ENCODE measurements at regions not wholly inside any gene's neighbourhood (a gene's known extent, or its start where the extent isn't known, plus 50 kb on each side); places are given as distances from the start of the nearest gene placed in this dataset.

DNA sequence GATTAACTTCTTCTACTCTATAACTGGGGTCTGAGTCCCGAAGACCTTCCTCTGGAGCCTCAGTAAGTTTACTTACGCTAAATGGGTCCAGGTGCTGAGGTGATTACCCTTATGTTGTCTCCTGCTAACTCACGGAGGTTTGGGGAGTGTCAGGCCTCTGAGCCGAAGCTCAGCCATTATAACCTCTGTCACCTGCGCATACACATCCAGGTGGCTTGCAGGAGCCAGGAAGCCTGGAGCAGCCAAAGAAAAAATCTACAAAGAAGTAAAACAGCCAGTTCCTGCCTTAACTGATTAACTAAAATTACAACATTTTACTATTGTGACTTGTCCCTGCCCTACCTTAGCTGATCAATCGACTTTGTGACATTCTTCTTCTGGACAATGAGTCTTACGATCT lies 350.7 kb downstream of the GLRX3 start:
- H3K9ac ChIP-seq (ENCODE audit: low read length) = no peak overlapping the region
- no peak overlapping the region for H3K4me3 ChIP-seq (ENCODE audit: low read length)
- H3K36me3 ChIP-seq (ENCODE audit: control insufficient read depth, low read depth, low read length) = no peaks in the 10 kb centered on the region
- H3K9me3 ChIP-seq (ENCODE audit: control insufficient read depth, low read depth, low read length) = no peaks in the 10 kb centered on the region
- H3K27ac ChIP-seq (ENCODE audit: low read length) = no peak overlapping the region
- H3K4me1 ChIP-seq (ENCODE audit: control insufficient read depth, low read depth, low read length) = peaks cover 9% of the 10 kb centered on the region
- no peaks in the 10 kb centered on the region for H3K27me3 ChIP-seq (ENCODE audit: control insufficient read depth, insufficient read depth, low read length)

DNA sequence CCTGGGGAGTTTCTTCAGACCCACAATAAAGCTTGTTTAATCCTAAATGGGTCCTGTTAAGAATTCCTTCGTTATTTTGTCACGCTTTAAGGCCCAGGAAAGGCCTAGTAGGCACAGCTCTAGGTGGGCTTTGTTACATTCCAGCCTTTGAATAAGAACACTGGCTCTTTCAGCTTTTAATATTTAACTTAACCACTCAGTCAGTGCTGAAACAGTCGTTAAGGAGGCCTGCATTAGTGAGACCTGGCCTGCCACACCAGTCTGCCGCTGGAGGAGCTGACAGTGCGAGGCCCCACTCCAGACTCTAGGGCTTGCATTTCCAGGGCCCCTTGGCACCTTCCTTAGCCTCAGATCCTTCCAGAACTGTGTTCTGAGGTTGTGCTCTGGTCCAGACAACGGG lies 351.4 kb downstream of the GLRX3 start:
- Histone ChIP-seq H3K9ac (ENCODE audit: low read length) (no peak overlapping the region), H3K4me1 (ENCODE audit: control insufficient read depth, low read depth, low read length) (peaks cover 9% of the 10 kb centered on the region), H3K4me3 (ENCODE audit: low read length) (no peak overlapping the region), H3K36me3 (ENCODE audit: control insufficient read depth, low read depth, low read length) (no peaks in the 10 kb centered on the region), H3K27me3 (ENCODE audit: control insufficient read depth, insufficient read depth, low read length) (no peaks in the 10 kb centered on the region), H3K27ac (ENCODE audit: low read length) (no peak overlapping the region), H3K9me3 (ENCODE audit: control insufficient read depth, low read depth, low read length) (no peaks in the 10 kb centered on the region)

DNA sequence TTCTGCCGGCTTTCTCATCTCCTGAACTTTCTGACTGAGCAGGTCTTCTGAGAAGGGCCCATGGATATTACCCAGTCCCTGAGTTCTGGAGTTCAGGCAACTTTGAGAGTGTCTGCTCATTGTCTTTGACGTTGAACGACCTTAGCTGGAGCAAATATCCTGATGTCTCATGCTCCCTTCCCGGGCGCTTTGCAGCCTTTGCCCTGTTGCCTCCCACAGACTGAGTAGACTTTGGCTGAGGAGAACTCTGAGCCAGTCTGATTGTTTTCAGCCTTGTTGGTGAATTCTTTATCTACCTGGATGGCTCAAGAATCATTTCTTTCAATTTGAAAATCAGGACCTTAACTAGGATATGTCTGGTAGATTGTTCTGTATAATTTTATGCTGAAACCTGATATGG lies 353.7 kb downstream of the GLRX3 start:
- no peak overlapping the region for H3K4me3 ChIP-seq (ENCODE audit: low read length)
- H3K27me3 ChIP-seq (ENCODE audit: control insufficient read depth, insufficient read depth, low read length) = no peaks in the 10 kb centered on the region
- H3K27ac ChIP-seq (ENCODE audit: low read length) = no peak overlapping the region
- peaks cover 9% of the 10 kb centered on the region for H3K4me1 ChIP-seq (ENCODE audit: control insufficient read depth, low read depth, low read length)
- H3K9me3 ChIP-seq (ENCODE audit: control insufficient read depth, low read depth, low read length) = no peaks in the 10 kb centered on the region
- H3K9ac ChIP-seq (ENCODE audit: low read length) = no peak overlapping the region
- H3K36me3 ChIP-seq (ENCODE audit: control insufficient read depth, low read depth, low read length) = no peaks in the 10 kb centered on the region

DNA sequence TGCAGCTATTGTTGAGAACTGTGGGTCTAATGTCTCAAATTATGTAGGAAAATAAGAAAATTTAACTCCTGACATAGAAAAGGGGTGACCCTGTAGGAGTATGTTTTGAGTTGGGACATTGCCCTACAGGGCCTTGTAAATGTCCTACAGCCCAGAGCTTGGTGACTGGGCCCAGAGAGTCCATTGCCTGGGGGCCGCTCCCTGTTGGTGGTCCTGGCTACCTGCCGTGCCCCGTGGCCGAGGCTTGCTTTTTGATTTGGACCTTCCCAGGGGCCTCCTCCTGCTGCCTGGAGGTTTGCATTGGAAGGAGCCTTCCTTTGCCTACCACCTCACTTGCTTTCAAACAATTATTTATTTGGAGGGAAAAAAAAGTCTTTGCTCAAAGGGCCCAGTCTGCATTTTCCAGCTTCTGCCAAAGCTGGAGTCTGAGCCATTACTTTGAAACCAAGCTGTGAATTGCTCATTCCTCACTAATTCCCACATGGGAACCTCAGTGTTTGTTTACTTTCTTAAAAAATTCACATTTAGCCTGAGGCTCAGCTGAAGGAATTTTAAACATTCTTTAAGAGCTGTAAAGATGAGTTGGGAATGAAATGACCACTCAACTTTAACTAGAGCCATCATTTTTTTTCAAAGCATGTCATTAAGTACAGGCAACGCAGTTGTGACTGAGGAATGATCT lies 355.0 kb downstream of the GLRX3 start:
- Histone ChIP-seq H3K9me3 (ENCODE audit: control insufficient read depth, low read depth, low read length) (no peaks in the 10 kb centered on the region), H3K4me3 (ENCODE audit: low read length) (no peak overlapping the region), H3K36me3 (ENCODE audit: control insufficient read depth, low read depth, low read length) (no peaks in the 10 kb centered on the region), H3K27me3 (ENCODE audit: control insufficient read depth, insufficient read depth, low read length) (no peaks in the 10 kb centered on the region), H3K27ac (ENCODE audit: low read length) (no peak overlapping the region), H3K4me1 (ENCODE audit: control insufficient read depth, low read depth, low read length) (peaks cover 9% of the 10 kb centered on the region), H3K9ac (ENCODE audit: low read length) (no peak overlapping the region)

DNA sequence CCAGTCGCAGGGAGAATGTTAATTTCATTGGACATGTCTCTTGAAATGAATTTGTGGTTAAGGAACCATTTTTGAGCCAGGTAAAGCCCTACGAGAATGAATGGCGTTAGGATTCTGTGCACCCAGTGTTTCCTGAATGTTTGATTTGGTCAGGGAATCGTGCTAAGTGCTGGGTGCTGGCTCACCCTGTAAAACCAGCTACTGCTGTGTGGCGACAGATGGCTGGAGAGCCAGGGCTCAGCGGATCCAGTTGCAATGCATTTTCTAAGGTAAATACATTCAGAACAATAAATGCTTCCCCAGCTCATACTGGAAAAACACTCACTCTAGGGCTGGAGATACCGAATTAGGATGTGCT lies 355.5 kb downstream of the GLRX3 start:
- Histone ChIP-seq H3K4me3 (ENCODE audit: low read length) (no peak overlapping the region), H3K27me3 (ENCODE audit: control insufficient read depth, insufficient read depth, low read length) (no peaks in the 10 kb centered on the region), H3K36me3 (ENCODE audit: control insufficient read depth, low read depth, low read length) (no peaks in the 10 kb centered on the region), H3K9ac (ENCODE audit: low read length) (no peak overlapping the region), H3K27ac (ENCODE audit: low read length) (no peak overlapping the region), H3K4me1 (ENCODE audit: control insufficient read depth, low read depth, low read length) (peaks cover 9% of the 10 kb centered on the region), H3K9me3 (ENCODE audit: control insufficient read depth, low read depth, low read length) (no peaks in the 10 kb centered on the region)

DNA sequence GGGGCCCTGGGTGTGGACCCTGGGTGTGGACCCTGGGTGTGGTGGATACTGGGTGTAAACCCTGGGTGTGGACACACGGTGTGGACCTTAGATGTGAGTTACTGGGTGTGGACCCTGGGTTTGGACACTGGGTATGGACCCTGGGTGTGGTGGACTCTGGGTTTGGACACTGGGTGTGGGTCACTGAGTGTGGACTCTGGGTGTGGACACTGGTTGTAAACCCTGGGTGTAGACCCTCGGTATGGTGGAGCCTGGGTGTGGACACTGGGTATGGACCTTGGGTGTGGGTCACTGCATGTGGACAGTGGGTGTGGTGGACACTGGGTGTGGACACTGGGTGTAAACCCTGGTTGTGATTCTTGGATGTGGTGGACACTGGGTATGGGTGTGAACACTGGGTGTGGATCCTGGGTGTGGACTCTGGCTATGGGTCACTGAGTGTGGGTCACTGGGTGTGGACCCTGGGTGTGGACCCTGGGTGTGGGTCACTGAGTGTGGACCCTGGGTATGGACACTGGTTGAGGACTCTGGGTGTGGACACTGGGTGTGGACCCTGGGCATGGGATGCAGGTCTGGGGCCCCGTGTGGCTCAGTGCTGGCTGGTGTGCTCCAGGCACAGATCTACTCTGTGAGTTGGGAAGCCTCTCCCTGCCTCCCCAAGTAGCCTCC lies 356.2 kb downstream of the GLRX3 start:
- Histone ChIP-seq H3K27me3 (ENCODE audit: control insufficient read depth, insufficient read depth, low read length) (no peaks in the 10 kb centered on the region), H3K4me3 (ENCODE audit: low read length) (no peak overlapping the region), H3K36me3 (ENCODE audit: control insufficient read depth, low read depth, low read length) (no peaks in the 10 kb centered on the region), H3K4me1 (ENCODE audit: control insufficient read depth, low read depth, low read length) (peaks cover 5% of the 10 kb centered on the region), H3K9me3 (ENCODE audit: control insufficient read depth, low read depth, low read length) (no peaks in the 10 kb centered on the region), H3K27ac (ENCODE audit: low read length) (no peak overlapping the region), H3K9ac (ENCODE audit: low read length) (no peak overlapping the region)

DNA sequence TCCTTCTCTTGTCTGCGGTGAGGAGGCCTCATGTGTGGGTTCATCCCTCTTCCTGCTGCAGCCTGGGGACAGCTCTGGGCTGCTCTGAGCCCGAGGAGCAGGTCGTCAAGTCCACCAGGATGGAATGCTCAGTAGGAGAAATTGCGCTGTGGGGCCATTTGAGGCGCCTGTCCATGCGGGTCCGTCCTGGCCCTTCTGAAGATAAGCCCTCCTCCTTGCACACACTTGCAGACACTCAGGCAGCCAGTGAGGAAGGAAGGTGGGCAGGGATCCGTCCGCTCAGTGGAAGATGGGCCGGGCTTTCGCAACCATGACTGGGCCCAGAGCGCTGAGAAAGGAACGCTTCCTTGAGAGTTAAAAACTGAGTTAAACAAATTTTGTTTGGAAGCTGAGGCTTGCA lies 356.8 kb downstream of the GLRX3 start:
- no peaks in the 10 kb centered on the region for H3K36me3 ChIP-seq (ENCODE audit: control insufficient read depth, low read depth, low read length)
- no peak overlapping the region for H3K9ac ChIP-seq (ENCODE audit: low read length)
- no peak overlapping the region for H3K27ac ChIP-seq (ENCODE audit: low read length)
- H3K4me3 ChIP-seq (ENCODE audit: low read length) = no peak overlapping the region
- no peaks in the 10 kb centered on the region for H3K9me3 ChIP-seq (ENCODE audit: control insufficient read depth, low read depth, low read length)
- no peaks in the 10 kb centered on the region for H3K4me1 ChIP-seq (ENCODE audit: control insufficient read depth, low read depth, low read length)
- no peaks in the 10 kb centered on the region for H3K27me3 ChIP-seq (ENCODE audit: control insufficient read depth, insufficient read depth, low read length)

DNA sequence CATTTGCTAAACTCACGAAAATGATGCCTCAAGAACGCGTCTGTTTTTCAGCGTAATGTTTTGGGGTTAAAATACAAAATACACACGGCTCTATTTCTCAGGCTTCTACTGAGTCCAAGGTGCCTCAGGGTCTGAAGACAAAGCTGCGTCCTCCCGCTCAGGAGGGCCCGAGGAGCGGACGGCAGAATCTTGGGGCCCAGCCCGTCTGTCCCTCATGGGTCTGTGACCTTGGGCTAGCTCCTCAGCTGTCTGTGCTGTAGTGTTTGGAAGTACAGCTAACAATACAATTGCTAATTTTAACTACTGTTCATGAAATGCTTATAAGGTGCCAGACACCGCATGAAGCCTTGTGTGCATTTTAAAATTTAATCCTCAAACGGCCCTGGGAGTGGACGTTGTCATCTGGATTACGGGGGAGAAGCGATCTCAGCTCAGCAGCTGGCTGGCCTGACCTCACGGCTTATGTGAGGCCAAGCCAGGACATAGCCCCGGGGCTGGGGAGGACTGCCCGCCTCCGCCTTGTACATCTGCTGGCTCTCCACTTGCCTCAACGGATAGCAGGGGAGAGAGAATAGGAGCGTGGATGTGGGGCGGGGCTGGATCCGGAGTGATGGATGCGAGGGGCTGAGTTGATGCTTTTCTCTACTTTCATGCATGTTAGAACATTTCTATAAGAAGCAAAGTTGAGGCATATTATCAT lies 357.4 kb downstream of the GLRX3 start:
- Histone ChIP-seq H3K27ac (ENCODE audit: low read length) (no peak overlapping the region), H3K9me3 (ENCODE audit: control insufficient read depth, low read depth, low read length) (no peaks in the 10 kb centered on the region), H3K9ac (ENCODE audit: low read length) (no peak overlapping the region), H3K4me3 (ENCODE audit: low read length) (no peak overlapping the region), H3K27me3 (ENCODE audit: control insufficient read depth, insufficient read depth, low read length) (no peaks in the 10 kb centered on the region), H3K4me1 (ENCODE audit: control insufficient read depth, low read depth, low read length) (no peaks in the 10 kb centered on the region), H3K36me3 (ENCODE audit: control insufficient read depth, low read depth, low read length) (no peaks in the 10 kb centered on the region)

DNA sequence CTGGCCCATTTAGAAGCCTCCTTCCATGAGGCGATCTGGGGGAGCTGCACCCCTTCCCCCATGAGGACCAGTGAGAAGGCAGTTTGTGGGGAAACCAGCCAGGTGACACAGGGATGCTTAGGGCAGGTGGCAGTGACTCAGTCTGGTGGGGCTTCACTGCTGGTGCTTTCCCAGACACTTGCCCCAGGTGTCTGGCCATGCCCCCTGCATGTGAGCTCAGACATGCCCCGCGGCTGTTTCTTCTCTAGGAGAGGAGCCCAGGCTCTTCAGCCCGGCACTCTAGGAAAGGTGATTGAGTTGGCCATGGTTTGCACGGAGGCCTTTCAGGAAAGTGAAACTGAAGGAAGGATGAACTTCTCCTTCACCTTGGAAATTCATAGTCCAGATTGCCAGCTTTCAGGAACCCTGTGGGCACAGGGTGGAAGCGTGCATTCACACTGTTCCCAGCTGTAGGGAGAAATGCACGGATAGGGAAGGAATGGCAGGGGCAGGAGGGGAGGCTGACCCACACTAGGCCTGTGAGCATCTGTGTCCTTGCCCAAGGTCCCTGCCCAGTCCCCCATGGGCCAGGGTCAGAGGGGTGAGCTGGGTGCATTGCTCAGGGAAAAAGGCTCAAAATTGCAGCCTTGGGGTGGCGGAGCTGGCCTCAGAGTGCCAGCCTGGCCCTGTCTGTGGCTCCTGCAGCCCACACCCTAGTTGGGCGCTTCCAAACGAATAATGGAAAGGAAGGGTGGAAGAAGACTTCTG lies 359.1 kb downstream of the GLRX3 start:
- no peaks in the 10 kb centered on the region for H3K36me3 ChIP-seq (ENCODE audit: control insufficient read depth, low read depth, low read length)
- no peaks in the 10 kb centered on the region for H3K9me3 ChIP-seq (ENCODE audit: control insufficient read depth, low read depth, low read length)
- no peak overlapping the region for H3K4me3 ChIP-seq (ENCODE audit: low read length)
- H3K4me1 ChIP-seq (ENCODE audit: control insufficient read depth, low read depth, low read length) = no peaks in the 10 kb centered on the region
- H3K9ac ChIP-seq (ENCODE audit: low read length) = no peak overlapping the region
- no peak overlapping the region for H3K27ac ChIP-seq (ENCODE audit: low read length)
- no peaks in the 10 kb centered on the region for H3K27me3 ChIP-seq (ENCODE audit: control insufficient read depth, insufficient read depth, low read length)

DNA sequence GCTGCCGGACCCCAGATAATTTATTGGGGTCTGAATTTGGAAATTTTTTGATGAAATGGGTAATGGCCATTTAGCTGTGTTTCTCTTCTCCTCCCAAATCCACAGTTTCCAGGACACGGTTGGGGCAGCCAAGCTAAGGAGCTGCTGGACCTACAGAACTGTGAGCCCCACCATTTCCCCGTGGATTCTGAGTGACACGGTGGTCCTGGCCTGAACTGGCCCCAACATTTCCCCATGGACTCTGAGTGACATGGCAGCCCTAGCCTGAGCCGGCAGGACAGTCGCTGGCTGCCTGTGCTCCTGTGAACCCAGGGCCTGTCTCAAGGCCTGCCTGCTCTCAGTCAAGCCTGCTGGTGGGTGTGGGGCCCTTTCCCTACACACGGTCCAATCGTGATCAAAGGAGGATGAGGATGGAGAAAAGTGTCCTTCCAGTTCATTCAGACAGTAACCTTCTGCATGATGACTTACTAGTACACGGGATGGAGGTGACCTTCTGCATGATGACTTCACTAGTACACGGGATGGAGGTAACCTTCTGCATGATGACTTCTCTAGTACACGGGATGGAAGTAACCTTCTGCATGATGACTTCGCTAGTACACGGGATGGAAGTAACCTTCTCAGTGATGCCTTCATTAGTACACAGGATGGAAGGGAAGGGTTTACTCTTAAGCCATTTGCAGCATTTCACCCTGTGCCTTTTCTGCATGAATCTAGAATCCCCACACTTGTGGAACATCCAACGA lies 359.9 kb downstream of the GLRX3 start:
- no peak overlapping the region for H3K9ac ChIP-seq (ENCODE audit: low read length)
- no peaks in the 10 kb centered on the region for H3K36me3 ChIP-seq (ENCODE audit: control insufficient read depth, low read depth, low read length)
- no peaks in the 10 kb centered on the region for H3K4me1 ChIP-seq (ENCODE audit: control insufficient read depth, low read depth, low read length)
- H3K9me3 ChIP-seq (ENCODE audit: control insufficient read depth, low read depth, low read length) = no peaks in the 10 kb centered on the region
- H3K27me3 ChIP-seq (ENCODE audit: control insufficient read depth, insufficient read depth, low read length) = no peaks in the 10 kb centered on the region
- no peak overlapping the region for H3K4me3 ChIP-seq (ENCODE audit: low read length)
- no peak overlapping the region for H3K27ac ChIP-seq (ENCODE audit: low read length)

Data from iPS-18a (cell line).